ENCODE measurements at regions not wholly inside any gene's neighbourhood (a gene's known extent, or its start where the extent isn't known, plus 50 kb on each side); places are given as distances from the start of the nearest gene placed in this dataset.
"Not testable (repeated sequence)": the region's sequence is repeated elsewhere in the genome, so short reads cannot be mapped to it uniquely, and the experiment has no call there.

DNA sequence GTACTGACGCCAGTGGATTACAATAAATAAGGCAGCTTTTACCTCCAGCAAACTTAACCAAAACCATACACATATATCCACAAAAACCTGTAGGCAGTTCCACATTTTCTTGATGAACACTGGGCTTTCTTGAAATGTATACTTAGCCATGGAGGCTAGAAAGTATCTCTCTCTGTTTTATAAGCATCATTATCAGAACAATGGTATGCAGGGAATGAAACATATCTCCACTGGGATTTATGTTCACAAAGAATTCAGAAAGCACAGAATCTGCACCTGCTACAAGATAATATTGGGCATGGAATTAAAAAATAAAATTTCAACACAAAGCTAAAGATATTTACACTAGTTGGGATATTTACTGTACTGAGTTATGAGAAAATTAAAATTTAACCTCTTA, 126.1 kb upstream of the RASA1 start:
- Histone ChIP-seq H3K4me3 (ENCODE audit: insufficient read depth, low read depth, low read length) (no peak overlapping the region), H3K36me3 (replicated peaks; ENCODE audit: control insufficient read depth, insufficient read depth, low read length) (no peaks in the 10 kb centered on the region), H3K27me3 (ENCODE audit: control insufficient read depth, insufficient read depth, low read length) (no peaks in the 10 kb centered on the region)
- DNase-seq: no peak

DNA sequence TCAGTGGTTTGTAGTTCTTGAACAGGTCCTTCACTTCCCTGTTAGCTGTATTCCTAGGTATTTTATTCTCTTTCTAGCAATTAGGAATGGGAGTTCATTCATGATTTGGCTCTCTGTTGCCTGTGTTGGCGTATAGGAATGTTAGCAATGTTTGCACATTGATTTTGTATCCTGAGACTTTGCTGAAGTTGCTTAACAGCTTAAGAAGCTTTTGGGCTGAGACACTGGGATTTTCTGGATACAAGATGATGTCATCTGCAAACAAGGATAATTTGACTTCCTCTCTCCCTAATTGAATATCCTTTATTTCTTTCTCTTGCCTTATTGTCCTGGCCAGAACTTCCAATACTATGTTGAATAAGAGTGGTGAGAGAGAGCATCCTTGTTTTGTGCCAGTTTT, 121.8 kb upstream of the RASA1 start:
- H3K36me3 ChIP-seq (replicated peaks; ENCODE audit: control insufficient read depth, insufficient read depth, low read length); DNase-seq; H3K27me3 ChIP-seq (ENCODE audit: control insufficient read depth, insufficient read depth, low read length); H3K4me3 ChIP-seq (ENCODE audit: insufficient read depth, low read depth, low read length): not testable (repeated sequence)

DNA sequence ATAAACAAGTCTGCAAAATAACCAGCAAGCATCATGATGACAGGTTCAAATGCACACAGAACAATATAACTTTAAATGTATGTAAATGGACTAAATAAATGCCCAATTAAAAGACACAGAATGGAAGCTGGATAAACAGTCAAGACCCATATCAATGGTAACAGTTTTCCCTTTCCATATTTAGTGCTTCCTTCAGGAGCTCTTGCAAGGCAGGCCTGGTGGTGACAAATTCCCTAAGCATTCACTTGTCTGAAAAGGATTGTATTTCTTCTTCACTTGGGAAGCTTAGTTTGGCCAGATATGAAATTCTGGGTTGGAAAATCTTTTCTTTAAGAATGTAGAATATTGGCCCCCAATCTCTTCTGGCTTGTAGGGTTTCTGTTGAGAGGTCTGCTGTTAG, 120.2 kb upstream of the RASA1 start:
- DNase-seq: no peak

DNA sequence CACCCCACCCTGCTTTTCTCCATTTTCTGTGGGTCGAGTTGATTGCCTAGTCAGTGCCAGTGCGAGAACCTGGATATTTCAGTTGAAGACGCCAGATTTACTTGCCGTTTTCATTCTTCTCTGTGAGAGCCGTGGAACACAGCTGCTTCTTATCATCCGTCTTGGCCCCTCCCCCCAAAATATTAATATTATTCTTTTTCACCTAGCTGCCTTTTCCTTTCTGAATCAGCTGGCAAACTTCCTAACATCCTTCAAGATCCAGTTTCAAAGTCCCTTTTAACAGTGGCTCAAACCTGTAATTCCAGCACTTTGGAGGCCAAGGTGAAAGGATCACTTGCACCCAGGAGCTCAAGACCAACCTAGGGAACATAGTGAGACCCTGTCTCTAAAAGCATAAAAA, 117.1 kb upstream of the RASA1 start:
- no peaks in the 10 kb centered on the region for H3K36me3 ChIP-seq (replicated peaks; ENCODE audit: control insufficient read depth, insufficient read depth, low read length)
- H3K4me3 ChIP-seq (ENCODE audit: insufficient read depth, low read depth, low read length): no peak overlapping the region
- no peak for DNase-seq
- no peaks in the 10 kb centered on the region for H3K27me3 ChIP-seq (ENCODE audit: control insufficient read depth, insufficient read depth, low read length)

More for the DNA sequence above, 120.2 kb upstream of the RASA1 start:
- Histone ChIP-seq H3K27me3 (ENCODE audit: control insufficient read depth, insufficient read depth, low read length) (no peaks in the 10 kb centered on the region), H3K36me3 (replicated peaks; ENCODE audit: control insufficient read depth, insufficient read depth, low read length) (no peaks in the 10 kb centered on the region), H3K4me3 (ENCODE audit: insufficient read depth, low read depth, low read length) (no peak overlapping the region)

DNA sequence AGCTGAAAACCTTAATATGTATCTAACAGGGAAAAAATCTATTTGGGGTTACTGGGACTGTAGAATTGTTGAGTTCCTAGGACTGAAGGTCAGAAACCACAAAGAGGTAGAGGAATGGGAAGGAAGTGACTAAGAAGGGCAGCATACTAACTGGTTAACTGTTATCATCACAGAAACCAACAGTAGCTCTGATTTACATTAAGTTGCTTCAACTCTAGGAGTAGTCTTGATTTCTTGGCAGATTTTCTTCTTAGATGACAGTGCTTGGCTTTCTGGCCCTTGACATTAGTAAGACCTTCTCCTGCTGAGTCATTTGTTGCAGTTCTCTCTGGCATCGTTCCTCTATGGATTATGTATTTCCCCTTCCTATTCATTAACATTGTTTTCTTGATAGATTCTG, 116.1 kb upstream of the RASA1 start:
- Histone ChIP-seq H3K27me3 (ENCODE audit: control insufficient read depth, insufficient read depth, low read length) (no peaks in the 10 kb centered on the region), H3K4me3 (ENCODE audit: insufficient read depth, low read depth, low read length) (no peak overlapping the region), H3K36me3 (replicated peaks; ENCODE audit: control insufficient read depth, insufficient read depth, low read length) (no peaks in the 10 kb centered on the region)
- no peak for DNase-seq

DNA sequence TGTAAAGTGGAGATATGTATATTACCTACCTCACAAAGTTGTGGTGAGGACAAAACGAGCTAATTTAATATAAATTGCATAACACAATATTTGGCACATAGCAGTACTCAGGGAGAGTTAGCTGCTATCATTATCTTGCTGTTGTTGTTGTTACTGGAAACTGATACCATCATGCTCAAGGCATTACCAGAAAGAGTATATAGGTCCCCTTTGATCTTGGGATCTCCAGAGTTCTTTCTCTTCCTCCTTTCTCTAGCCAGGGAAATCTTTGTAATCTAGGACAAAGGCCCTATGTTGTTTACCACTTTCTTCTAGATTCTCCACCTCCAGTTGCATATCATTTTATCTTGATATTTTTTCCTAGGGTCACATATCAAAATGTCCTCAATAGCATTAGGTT, 114.8 kb upstream of the RASA1 start:
- DNase-seq: no peak
- Histone ChIP-seq H3K27me3 (ENCODE audit: control insufficient read depth, insufficient read depth, low read length) (no peaks in the 10 kb centered on the region), H3K4me3 (ENCODE audit: insufficient read depth, low read depth, low read length) (no peak overlapping the region), H3K36me3 (replicated peaks; ENCODE audit: control insufficient read depth, insufficient read depth, low read length) (no peaks in the 10 kb centered on the region)

DNA sequence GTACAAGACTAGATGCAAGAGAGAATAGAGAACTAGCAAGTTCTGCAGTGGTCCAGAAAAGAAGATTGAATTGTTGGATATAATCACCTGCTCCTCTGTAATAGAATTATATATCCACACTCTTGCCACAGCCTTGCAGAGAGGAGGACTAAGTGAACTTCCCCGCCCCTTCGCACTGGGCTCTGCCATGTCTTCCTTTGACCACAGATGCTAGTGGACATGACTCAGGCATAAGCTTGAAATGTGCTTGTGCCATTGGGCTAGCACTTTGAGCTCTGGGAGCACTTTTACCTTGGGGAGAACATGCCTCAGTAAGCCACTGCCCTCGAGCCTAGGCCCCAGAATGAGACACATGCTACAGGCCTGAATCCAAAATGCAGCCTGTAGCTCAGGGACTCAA, 113.5 kb upstream of the RASA1 start:
- H3K4me3 ChIP-seq (ENCODE audit: insufficient read depth, low read depth, low read length): no peak overlapping the region
- DNase-seq: no peak
- no peaks in the 10 kb centered on the region for H3K27me3 ChIP-seq (ENCODE audit: control insufficient read depth, insufficient read depth, low read length)
- H3K36me3 ChIP-seq (replicated peaks; ENCODE audit: control insufficient read depth, insufficient read depth, low read length): no peaks in the 10 kb centered on the region

DNA sequence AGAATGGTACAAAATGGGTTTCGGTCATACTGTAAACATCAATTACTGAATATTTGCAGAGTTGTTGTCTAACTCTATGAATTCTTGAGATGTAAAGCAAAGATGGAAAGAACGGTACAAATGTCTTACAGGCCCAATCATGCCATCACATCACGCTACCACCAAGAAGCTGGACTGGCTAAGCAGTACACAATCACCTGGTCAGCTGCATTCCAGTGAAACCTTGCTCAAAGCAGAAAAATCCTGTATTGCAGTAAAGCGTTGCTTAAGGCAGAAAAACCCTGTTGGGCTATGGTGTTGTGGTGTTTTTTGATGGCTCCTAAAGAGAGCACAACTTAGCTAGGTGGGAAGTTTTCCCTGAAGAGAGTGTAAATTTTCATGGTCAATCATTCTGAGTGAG, 112.6 kb upstream of the RASA1 start:
- no peaks in the 10 kb centered on the region for H3K36me3 ChIP-seq (replicated peaks; ENCODE audit: control insufficient read depth, insufficient read depth, low read length)
- H3K27me3 ChIP-seq (ENCODE audit: control insufficient read depth, insufficient read depth, low read length): no peaks in the 10 kb centered on the region
- no peak for DNase-seq
- H3K4me3 ChIP-seq (ENCODE audit: insufficient read depth, low read depth, low read length): no peak overlapping the region

DNA sequence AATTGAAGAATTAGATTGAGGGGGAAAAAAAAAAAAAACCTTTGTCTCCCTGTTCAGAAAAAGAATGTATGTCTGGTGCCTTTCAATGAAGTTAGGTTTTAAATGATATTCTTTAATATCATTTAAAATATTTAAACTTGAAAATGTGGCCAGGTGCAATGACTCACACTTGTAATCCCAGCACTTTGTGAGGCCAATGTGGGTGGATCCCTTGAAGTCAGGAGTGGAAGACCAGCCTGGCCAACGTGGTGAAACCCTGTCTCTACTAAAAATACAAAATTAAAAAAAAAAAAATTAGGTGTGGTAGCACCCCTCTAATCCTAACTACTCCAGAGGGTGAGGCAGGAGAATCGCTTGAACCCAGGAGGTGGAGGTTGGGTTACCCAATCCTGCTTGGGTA, 111.1 kb upstream of the RASA1 start:
- no peak for DNase-seq
- Histone ChIP-seq H3K36me3 (replicated peaks; ENCODE audit: control insufficient read depth, insufficient read depth, low read length) (no peaks in the 10 kb centered on the region), H3K27me3 (ENCODE audit: control insufficient read depth, insufficient read depth, low read length) (no peaks in the 10 kb centered on the region), H3K4me3 (ENCODE audit: insufficient read depth, low read depth, low read length) (no peak overlapping the region)

DNA sequence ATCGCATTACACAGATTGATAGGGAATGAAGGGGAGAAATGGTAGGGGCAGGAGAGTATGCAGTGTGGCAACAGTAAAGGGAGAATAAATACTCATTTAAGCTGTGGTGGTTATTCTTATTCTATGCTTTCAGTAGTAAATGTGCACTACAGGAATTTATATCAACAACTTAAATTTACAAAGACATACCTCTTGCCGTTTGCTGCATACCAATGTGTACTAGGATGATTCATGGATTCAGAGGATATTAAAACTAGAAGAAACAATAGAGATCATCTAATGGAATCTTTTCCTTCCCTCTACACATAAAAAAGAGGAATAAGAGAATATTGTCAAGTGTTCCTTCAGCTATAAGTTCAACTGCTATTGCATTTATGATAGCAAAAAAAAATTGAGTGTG, 103.3 kb upstream of the RASA1 start:
- no peak overlapping the region for H3K4me3 ChIP-seq (ENCODE audit: insufficient read depth, low read depth, low read length)
- no peaks in the 10 kb centered on the region for H3K27me3 ChIP-seq (ENCODE audit: control insufficient read depth, insufficient read depth, low read length)
- no peaks in the 10 kb centered on the region for H3K36me3 ChIP-seq (replicated peaks; ENCODE audit: control insufficient read depth, insufficient read depth, low read length)
- no peak for DNase-seq

DNA sequence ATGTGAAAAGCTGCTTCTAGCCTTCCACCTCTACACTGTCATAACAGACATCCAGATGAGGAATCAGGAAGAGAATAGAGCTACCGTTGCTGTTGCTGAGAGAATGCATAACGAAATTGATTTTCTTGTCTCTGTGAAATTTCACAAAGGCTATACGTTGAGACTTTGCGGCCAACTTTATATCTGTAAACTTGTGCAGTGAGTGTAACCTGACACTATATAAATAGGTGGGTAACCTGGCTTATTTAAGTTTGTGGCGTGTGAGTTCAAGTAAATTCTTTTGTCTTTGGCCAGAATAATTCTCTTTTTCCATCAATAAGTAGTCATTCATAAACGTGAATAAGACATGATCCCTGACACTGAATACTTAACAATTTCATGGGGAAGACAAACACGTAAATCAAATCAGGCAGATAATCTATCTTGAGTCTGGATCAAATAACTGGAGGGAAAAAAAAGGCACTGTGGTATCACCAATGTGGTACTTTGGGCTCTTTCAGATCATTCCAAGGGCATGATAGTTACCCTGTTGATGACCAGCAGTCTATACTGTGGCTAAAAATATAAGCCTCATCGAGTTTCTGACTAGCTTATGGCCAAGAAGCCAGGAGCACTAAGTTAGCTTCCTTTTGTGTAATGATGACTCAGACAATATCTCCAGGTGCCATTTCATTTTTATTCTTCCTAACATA, 98.2 kb upstream of the RASA1 start:
- H3K36me3 ChIP-seq (replicated peaks; ENCODE audit: control insufficient read depth, insufficient read depth, low read length): no peaks in the 10 kb centered on the region
- H3K27me3 ChIP-seq (ENCODE audit: control insufficient read depth, insufficient read depth, low read length): no peaks in the 10 kb centered on the region
- H3K4me3 ChIP-seq (ENCODE audit: insufficient read depth, low read depth, low read length): no peak overlapping the region
- DNase-seq: no peak

DNA sequence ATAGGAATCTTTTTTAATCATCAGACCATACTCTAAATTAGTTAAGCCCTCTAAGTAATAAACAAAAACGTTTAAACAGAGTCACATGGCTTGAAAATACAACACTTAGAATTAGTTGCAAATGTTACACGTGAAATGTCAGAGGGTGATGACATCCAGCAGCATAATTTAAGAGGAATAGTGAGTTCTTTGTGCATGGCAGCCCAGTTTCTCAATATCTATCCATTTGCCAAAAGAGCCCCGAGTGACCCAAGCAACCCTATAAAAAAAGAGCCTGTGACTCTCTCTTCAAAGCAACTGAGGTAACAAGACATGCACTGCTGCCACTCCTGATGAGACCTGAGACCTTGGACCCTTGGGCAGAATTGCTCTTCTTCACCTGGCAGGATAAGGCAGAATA, 96.9 kb upstream of the RASA1 start:
- DNase-seq: no peak
- Histone ChIP-seq H3K27me3 (ENCODE audit: control insufficient read depth, insufficient read depth, low read length) (no peaks in the 10 kb centered on the region), H3K36me3 (replicated peaks; ENCODE audit: control insufficient read depth, insufficient read depth, low read length) (no peaks in the 10 kb centered on the region), H3K4me3 (ENCODE audit: insufficient read depth, low read depth, low read length) (no peak overlapping the region)

DNA sequence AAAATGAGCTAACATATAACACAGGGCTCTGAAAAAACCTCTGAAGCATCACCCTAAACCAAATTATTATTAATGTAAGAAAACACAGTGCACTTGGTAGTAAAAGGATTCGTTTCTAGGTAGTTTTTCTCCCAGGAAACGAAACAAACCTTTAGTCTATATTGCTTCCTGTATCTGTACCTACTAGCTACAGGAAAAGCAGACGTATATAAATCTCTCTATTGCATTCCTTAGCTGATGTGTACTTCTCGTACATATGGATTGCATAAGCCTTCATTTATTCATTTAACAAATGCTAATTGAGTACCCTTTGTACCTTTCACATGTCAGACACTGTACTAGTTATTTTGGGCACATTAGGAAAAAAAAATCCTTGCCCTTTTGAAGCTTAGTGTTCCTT, 85.0 kb upstream of the RASA1 start:
- H3K27me3 ChIP-seq (ENCODE audit: control insufficient read depth, insufficient read depth, low read length): no peaks in the 10 kb centered on the region
- no peak for DNase-seq
- H3K4me3 ChIP-seq (ENCODE audit: insufficient read depth, low read depth, low read length): no peak overlapping the region
- no peaks in the 10 kb centered on the region for H3K36me3 ChIP-seq (replicated peaks; ENCODE audit: control insufficient read depth, insufficient read depth, low read length)

DNA sequence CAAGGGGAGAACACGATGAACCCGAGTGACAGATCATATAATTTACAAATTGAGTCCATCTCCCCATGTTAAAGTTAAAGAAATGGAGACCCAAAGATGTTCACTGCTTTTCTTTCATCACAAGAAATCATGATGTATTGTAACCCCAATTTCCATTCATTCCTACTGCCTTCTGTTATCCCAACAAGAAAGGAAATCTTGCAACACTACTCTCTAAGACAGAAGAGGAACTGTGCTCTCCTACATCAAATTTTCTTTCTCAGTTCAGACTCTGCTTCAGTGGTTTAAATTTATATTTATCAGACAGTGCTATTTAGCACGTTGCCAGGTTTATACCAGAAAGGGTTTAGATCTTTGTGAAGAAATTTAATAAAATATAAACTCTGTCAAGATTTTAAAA, 83.8 kb upstream of the RASA1 start:
- Histone ChIP-seq H3K4me3 (ENCODE audit: insufficient read depth, low read depth, low read length) (no peak overlapping the region), H3K36me3 (replicated peaks; ENCODE audit: control insufficient read depth, insufficient read depth, low read length) (no peaks in the 10 kb centered on the region), H3K27me3 (ENCODE audit: control insufficient read depth, insufficient read depth, low read length) (no peaks in the 10 kb centered on the region)
- no peak for DNase-seq

DNA sequence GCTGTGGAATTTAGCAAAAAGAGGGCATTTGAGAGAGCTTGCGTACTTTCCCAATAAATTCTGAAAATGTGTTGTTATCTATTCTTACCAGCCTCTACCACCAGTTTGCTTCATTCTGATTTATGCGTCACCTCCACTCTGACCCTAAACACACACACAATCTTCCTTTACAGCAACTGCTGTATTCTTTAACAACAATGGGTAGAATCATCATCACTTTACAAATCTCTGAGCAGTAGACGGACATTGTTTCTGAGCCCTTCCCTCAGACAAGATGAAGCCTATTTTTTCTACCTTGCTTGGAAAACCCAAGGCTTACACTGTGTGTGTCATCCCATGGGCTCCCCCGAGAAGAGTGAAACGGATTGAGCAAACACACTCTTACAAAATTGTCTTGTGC, 83.1 kb upstream of the RASA1 start:
- Histone ChIP-seq H3K27me3 (ENCODE audit: control insufficient read depth, insufficient read depth, low read length) (no peaks in the 10 kb centered on the region), H3K4me3 (ENCODE audit: insufficient read depth, low read depth, low read length) (no peak overlapping the region), H3K36me3 (replicated peaks; ENCODE audit: control insufficient read depth, insufficient read depth, low read length) (no peaks in the 10 kb centered on the region)
- DNase-seq: no peak

DNA sequence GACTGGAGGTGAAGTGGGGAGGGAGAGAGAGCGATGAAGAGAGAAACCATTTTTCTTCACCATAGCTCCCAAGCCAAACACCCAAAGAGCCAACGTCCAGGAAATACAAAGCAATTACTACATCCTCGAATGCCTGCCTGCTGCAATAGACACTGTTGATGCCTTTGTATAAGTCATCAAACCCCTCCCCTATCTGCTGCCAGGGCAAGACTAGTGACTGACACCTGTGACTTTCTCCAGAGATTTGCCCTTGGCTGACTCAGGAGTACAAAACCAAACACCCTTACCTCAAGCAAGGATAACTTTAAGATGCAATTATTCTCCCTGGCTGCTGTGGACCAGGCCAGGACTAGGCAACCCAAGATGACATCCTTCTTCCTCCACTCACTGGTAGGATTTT, 81.8 kb upstream of the RASA1 start:
- no peak for DNase-seq
- H3K4me3 ChIP-seq (ENCODE audit: insufficient read depth, low read depth, low read length): no peak overlapping the region
- no peaks in the 10 kb centered on the region for H3K27me3 ChIP-seq (ENCODE audit: control insufficient read depth, insufficient read depth, low read length)
- H3K36me3 ChIP-seq (replicated peaks; ENCODE audit: control insufficient read depth, insufficient read depth, low read length): no peaks in the 10 kb centered on the region

All from H7 (cell line).